ENCODE measurements at regions not wholly inside any gene's neighbourhood (a gene's known extent, or its start where the extent isn't known, plus 50 kb on each side); places are given as distances from the start of the nearest gene placed in this dataset.

GRCh38 chr2:128726911-128727310, 408.2 kb upstream of the HS6ST1 start (continued):
- no peak for TF ChIP-seq CDX4 (CRISPR knock-in tag; IDR thresholded peaks at IDR 0.05; ENCODE audit: borderline replicate concordance)

GRCh38 chr2:128727404-128727803, 408.7 kb upstream of the HS6ST1 start:
- H3K36me3 Mint-ChIP-seq = peaks cover 4% of the 10 kb centered on the region
- no peak for ATAC-seq
- POLR2A ChIA-PET = no interaction called here
- H3K27ac Mint-ChIP-seq = no peak overlapping the region
- peaks cover 15% of the 10 kb centered on the region for H3K9me3 Mint-ChIP-seq
- H3K4me3 Mint-ChIP-seq = no peak overlapping the region
- H3K4me1 Mint-ChIP-seq = peaks cover 4% of the 10 kb centered on the region
- DNase-seq (ENCODE audit: low spot score) = no peak
- no peaks in the 10 kb centered on the region for H3K27me3 Mint-ChIP-seq (ENCODE audit: low read depth)
- TF ChIP-seq ZNF396 (CRISPR knock-in tag; IDR thresholded peaks at IDR 0.05; ENCODE audit: borderline replicate concordance) (no peak), ZNF232 (CRISPR knock-in tag; IDR thresholded peaks at IDR 0.05) (no peak), FOXJ3 (CRISPR knock-in tag; IDR thresholded peaks at IDR 0.05; ENCODE audit: borderline replicate concordance) (no peak), CREB1 (CRISPR knock-in tag; IDR thresholded peaks at IDR 0.05) (no peak), RELA (CRISPR knock-in tag; IDR thresholded peaks at IDR 0.05; ENCODE audit: borderline replicate concordance) (no peak), CREM (CRISPR knock-in tag; IDR thresholded peaks at IDR 0.05) (no peak), CBFB (CRISPR knock-in tag; IDR thresholded peaks at IDR 0.05; ENCODE audit: low read depth) (no peak), FOXP1 (CRISPR knock-in tag; IDR thresholded peaks at IDR 0.05; ENCODE audit: borderline replicate concordance) (no peak), EMX1 (CRISPR knock-in tag; IDR thresholded peaks at IDR 0.05) (no peak), PRRX2 (CRISPR knock-in tag; IDR thresholded peaks at IDR 0.05) (no peak), PREB (CRISPR knock-in tag; IDR thresholded peaks at IDR 0.05; ENCODE audit: borderline replicate concordance) (no peak), SOX15 (CRISPR knock-in tag; IDR thresholded peaks at IDR 0.05) (no peak), SP1 (CRISPR knock-in tag; conservative IDR thresholded peaks at IDR 0.05) (no peak), NFYB (CRISPR knock-in tag; conservative IDR thresholded peaks at IDR 0.05; ENCODE audit: low read depth) (no peak), ZBTB43 (CRISPR knock-in tag; IDR thresholded peaks at IDR 0.05) (no peak), ZNF219 (CRISPR knock-in tag; IDR thresholded peaks at IDR 0.05; ENCODE audit: borderline replicate concordance) (no peak), OVOL2 (CRISPR knock-in tag; IDR thresholded peaks at IDR 0.05; ENCODE audit: borderline replicate concordance) (no peak)
- TF ChIP-seq, protein P1, sequence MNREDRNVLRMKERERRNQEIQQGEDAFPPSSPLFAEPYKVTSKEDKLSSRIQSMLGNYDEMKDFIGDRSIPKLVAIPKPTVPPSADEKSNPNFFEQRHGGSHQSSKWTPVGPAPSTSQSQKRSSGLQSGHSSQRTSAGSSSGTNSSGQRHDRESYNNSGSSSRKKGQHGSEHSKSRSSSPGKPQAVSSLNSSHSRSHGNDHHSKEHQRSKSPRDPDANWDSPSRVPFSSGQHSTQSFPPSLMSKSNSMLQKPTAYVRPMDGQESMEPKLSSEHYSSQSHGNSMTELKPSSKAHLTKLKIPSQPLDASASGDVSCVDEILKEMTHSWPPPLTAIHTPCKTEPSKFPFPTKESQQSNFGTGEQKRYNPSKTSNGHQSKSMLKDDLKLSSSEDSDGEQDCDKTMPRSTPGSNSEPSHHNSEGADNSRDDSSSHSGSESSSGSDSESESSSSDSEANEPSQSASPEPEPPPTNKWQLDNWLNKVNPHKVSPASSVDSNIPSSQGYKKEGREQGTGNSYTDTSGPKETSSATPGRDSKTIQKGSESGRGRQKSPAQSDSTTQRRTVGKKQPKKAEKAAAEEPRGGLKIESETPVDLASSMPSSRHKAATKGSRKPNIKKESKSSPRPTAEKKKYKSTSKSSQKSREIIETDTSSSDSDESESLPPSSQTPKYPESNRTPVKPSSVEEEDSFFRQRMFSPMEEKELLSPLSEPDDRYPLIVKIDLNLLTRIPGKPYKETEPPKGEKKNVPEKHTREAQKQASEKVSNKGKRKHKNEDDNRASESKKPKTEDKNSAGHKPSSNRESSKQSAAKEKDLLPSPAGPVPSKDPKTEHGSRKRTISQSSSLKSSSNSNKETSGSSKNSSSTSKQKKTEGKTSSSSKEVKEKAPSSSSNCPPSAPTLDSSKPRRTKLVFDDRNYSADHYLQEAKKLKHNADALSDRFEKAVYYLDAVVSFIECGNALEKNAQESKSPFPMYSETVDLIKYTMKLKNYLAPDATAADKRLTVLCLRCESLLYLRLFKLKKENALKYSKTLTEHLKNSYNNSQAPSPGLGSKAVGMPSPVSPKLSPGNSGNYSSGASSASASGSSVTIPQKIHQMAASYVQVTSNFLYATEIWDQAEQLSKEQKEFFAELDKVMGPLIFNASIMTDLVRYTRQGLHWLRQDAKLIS (CRISPR knock-in tag; IDR thresholded peaks at IDR 0.05; ENCODE audit: borderline replicate concordance) = no peak
- TF ChIP-seq, protein P2, sequence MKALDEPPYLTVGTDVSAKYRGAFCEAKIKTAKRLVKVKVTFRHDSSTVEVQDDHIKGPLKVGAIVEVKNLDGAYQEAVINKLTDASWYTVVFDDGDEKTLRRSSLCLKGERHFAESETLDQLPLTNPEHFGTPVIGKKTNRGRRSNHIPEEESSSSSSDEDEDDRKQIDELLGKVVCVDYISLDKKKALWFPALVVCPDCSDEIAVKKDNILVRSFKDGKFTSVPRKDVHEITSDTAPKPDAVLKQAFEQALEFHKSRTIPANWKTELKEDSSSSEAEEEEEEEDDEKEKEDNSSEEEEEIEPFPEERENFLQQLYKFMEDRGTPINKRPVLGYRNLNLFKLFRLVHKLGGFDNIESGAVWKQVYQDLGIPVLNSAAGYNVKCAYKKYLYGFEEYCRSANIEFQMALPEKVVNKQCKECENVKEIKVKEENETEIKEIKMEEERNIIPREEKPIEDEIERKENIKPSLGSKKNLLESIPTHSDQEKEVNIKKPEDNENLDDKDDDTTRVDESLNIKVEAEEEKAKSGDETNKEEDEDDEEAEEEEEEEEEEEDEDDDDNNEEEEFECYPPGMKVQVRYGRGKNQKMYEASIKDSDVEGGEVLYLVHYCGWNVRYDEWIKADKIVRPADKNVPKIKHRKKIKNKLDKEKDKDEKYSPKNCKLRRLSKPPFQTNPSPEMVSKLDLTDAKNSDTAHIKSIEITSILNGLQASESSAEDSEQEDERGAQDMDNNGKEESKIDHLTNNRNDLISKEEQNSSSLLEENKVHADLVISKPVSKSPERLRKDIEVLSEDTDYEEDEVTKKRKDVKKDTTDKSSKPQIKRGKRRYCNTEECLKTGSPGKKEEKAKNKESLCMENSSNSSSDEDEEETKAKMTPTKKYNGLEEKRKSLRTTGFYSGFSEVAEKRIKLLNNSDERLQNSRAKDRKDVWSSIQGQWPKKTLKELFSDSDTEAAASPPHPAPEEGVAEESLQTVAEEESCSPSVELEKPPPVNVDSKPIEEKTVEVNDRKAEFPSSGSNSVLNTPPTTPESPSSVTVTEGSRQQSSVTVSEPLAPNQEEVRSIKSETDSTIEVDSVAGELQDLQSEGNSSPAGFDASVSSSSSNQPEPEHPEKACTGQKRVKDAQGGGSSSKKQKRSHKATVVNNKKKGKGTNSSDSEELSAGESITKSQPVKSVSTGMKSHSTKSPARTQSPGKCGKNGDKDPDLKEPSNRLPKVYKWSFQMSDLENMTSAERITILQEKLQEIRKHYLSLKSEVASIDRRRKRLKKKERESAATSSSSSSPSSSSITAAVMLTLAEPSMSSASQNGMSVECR (CRISPR knock-in tag; IDR thresholded peaks at IDR 0.05; ENCODE audit: borderline replicate concordance) = no peak
- CTCF ChIA-PET = interaction anchor here (1.4 to 1.6 kb wide), 4 partner anchors 9 to 526 kb away, joined by 3 to 9 read pairs (median 4); no protein-coding TSS in a partner anchor
